CD14-positive monocyte (primary cell): ENCODE measurements at regions not wholly inside any gene's neighbourhood (a gene's known extent, or its start where the extent isn't known, plus 50 kb on each side); places are given as distances from the start of the nearest gene placed in this dataset.

Experiments used
- DNase-seq, 3 donors: peaks; one replicate each; pipeline ENCODE4 v3.0.0-alpha.2; 2011 to 2022
- H2AFZ ChIP-seq: 2 replicates; pipeline ENCODE4 v1.6.0; 2012; ENCODE audit warnings: mild to moderate bottlenecking, low read depth, low read length, inconsistent platforms; ENCODE audit not compliant: insufficient read depth, poor library complexity, severe bottlenecking
- H3K27ac ChIP-seq, 2 donors: 1 replicate in 1 of 2; 2 replicates in 1 of 2; pipeline ENCODE4 v1.5.1; 2012 to 2013; ENCODE audit warnings: low read length in 2 of 2, control low read depth in 1 of 2, inconsistent platforms in 1 of 2, low read depth in 1 of 2, mild to moderate bottlenecking in 1 of 2
- H3K27me3 ChIP-seq, 2 donors: one replicate each; pipeline versions ENCODE4 v1.6.0 to v1.6.1; 2011 to 2013; ENCODE audit warnings: low read length in 2 of 2; ENCODE audit not compliant: control insufficient read depth in 2 of 2, insufficient read depth in 2 of 2
- H3K36me3 ChIP-seq, 2 donors: replicated peaks in 1 of 2; 1 replicate in 1 of 2; 2 replicates in 1 of 2; pipeline versions ENCODE4 v1.5.1 to v1.6.1; 2012 to 2013; ENCODE audit warnings: low read length in 2 of 2, control low read depth in 1 of 2, inconsistent platforms in 1 of 2, mild to moderate bottlenecking in 1 of 2; ENCODE audit not compliant: insufficient read depth in 2 of 2, control insufficient read depth in 1 of 2
- H3K4me1 ChIP-seq, 2 donors: 1 replicate in 1 of 2; 2 replicates in 1 of 2; pipeline versions ENCODE4 v1.5.1 to v1.6.1; 2012 to 2013; ENCODE audit warnings: low read length in 2 of 2, control low read depth in 1 of 2, inconsistent platforms in 1 of 2, mild to moderate bottlenecking in 1 of 2, moderate library complexity in 1 of 2; ENCODE audit not compliant: insufficient read depth in 2 of 2, control insufficient read depth in 1 of 2
- H3K4me2 ChIP-seq: replicated peaks from 2 replicates; pipeline ENCODE3; 2012; ENCODE audit warnings: low read length, moderate library complexity, mild to moderate bottlenecking; ENCODE audit not compliant: poor library complexity, severe bottlenecking; ENCODE audit errors: extremely low read depth
- H3K4me3 ChIP-seq, 3 experiments: fragments of 200-600 bp in 1 of 3; sonication (generic) in 1 of 3; replicated peaks in 1 of 3; 1 replicate in 2 of 3; 2 replicates in 1 of 3; pipeline ENCODE4 v1.5.1; 2011 to 2013; ENCODE audit warnings: low read length in 3 of 3, mild to moderate bottlenecking in 3 of 3, control low read depth in 2 of 3, low read depth in 2 of 3, inconsistent platforms in 1 of 3, moderate library complexity in 1 of 3
- H3K79me2 ChIP-seq: 2 replicates; pipeline ENCODE4 v1.6.0; 2012; ENCODE audit warnings: mild to moderate bottlenecking, control low read depth, inconsistent platforms, low read length, moderate library complexity; ENCODE audit not compliant: insufficient read depth
- H3K9ac ChIP-seq: 2 replicates; pipeline ENCODE4 v1.6.0; 2017; ENCODE audit warnings: low read length, mild to moderate bottlenecking; ENCODE audit not compliant: insufficient read depth, poor library complexity, severe bottlenecking
- H3K9me3 ChIP-seq, 2 donors: replicated peaks in 1 of 2; 1 replicate in 1 of 2; 2 replicates in 1 of 2; pipeline versions ENCODE4 v1.5.1 to v1.6.1; 2012 to 2013; ENCODE audit warnings: low read length in 2 of 2, control low read depth in 1 of 2; ENCODE audit not compliant: control insufficient read depth in 1 of 2, insufficient read depth in 1 of 2
- H4K20me1 ChIP-seq: 2 replicates; pipeline ENCODE4 v1.6.0; 2012; ENCODE audit warnings: mild to moderate bottlenecking, low read length, control low read depth, moderate library complexity; ENCODE audit not compliant: insufficient read depth
- H3K27ac Mint-ChIP-seq, 7 donors: one replicate each; pipeline ENCODE4 v1.8.0; 2020; ENCODE audit warnings: mild to moderate bottlenecking in 7 of 7, mixed read lengths in 7 of 7, moderate library complexity in 6 of 7, inconsistent platforms in 2 of 7
- H3K27me3 Mint-ChIP-seq, 3 donors: one replicate each; pipeline ENCODE4 v1.8.0; 2021 to 2022; ENCODE audit warnings: low read depth in 3 of 3, mild to moderate bottlenecking in 3 of 3, mixed read lengths in 3 of 3, moderate library complexity in 3 of 3, inconsistent platforms in 1 of 3
- H3K36me3 Mint-ChIP-seq, 2 donors: one replicate each; pipeline ENCODE4 v1.8.0; 2020; ENCODE audit warnings: mixed read lengths in 2 of 2, inconsistent platforms in 1 of 2, mild to moderate bottlenecking in 1 of 2
- H3K4me1 Mint-ChIP-seq: one replicate; pipeline ENCODE4 v1.8.0; 2020; ENCODE audit warnings: mild to moderate bottlenecking, mixed read lengths
- H3K4me3 Mint-ChIP-seq, 2 donors: one replicate each; pipeline ENCODE4 v1.8.0; 2020; ENCODE audit warnings: mild to moderate bottlenecking in 2 of 2, mixed read lengths in 2 of 2, moderate library complexity in 1 of 2
- H3K9me3 Mint-ChIP-seq, 7 donors: one replicate each; pipeline ENCODE4 v1.8.0; 2020 to 2022; ENCODE audit warnings: mixed read lengths in 7 of 7, mild to moderate bottlenecking in 6 of 7, moderate library complexity in 6 of 7, inconsistent platforms in 2 of 7
- WGBS: methylation state at CpG from one replicate; pipeline ENCODE4 v1.1.5; 2013; ENCODE audit warnings: missing lambda C conversion rate; ENCODE audit not compliant: insufficient coverage; 5-methylcytosine and 5-hydroxymethylcytosine counted together
- intact Hi-C, 2 donors: fragments of 100-400 bp; cut with micrococcal nuclease; formaldehyde crosslinking; loops; one replicate each; pipeline versions ENCODE4 v1.15.0 to v1.15.1; 2023
- TF ChIP-seq, protein P1 (sequence below): fragments of 200-600 bp; IDR thresholded peaks from one replicate; pipeline ENCODE4 v1.8.0; 2022; ENCODE audit warnings: antibody characterized with exemption, mild to moderate bottlenecking

DNA sequence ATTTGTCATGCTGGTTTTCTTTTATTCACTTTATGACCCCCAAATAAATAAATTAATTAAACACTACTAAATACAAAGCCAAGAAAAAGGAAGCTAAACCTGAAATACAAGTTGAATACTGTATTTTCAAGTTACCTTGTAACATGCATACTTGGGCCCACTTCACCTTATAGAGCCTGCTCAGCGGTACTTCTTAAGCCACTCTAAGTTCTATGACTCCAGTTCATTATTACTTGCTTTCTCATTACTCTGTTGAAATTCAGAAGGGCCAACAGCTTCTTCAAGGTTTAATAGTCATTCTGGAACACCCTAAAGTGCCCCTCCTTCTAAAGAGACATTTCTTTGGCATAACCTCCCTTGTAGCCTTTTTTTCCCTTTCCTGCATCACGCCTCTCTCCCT is 844.5 kb downstream of the RPA4 start:
- Histone ChIP-seq H3K4me1 (no peaks in the 10 kb centered on the region), H2AFZ (no peak overlapping the region), H3K27me3 (no peaks in the 10 kb centered on the region), H4K20me1 (no peaks in the 10 kb centered on the region), H3K4me2 (no peak overlapping the region), H3K9me3 (no peaks in the 10 kb centered on the region), H3K4me3 (no peak overlapping the region), H3K36me3 (no peaks in the 10 kb centered on the region), H3K9ac (no peak overlapping the region), H3K27ac (no peak overlapping the region), H3K79me2 (no peaks in the 10 kb centered on the region)
- H3K4me1 Mint-ChIP-seq = no peaks in the 10 kb centered on the region
- peaks cover 0 to 5% (median 0%) of the 10 kb centered on the region in 7 donors for H3K9me3 Mint-ChIP-seq
- H3K27me3 Mint-ChIP-seq = peaks cover 0 to 4% (median 0%) of the 10 kb centered on the region in 3 donors
- no peak overlapping the region for H3K4me3 Mint-ChIP-seq
- WGBS = 100% methylated on average over 1 of the region's 2 CpGs
- DNase-seq = no peak
- H3K36me3 Mint-ChIP-seq = no peaks in the 10 kb centered on the region
- intact Hi-C loops = no loop called here
- no peak overlapping the region for H3K27ac Mint-ChIP-seq
- TF ChIP-seq, protein P1, sequence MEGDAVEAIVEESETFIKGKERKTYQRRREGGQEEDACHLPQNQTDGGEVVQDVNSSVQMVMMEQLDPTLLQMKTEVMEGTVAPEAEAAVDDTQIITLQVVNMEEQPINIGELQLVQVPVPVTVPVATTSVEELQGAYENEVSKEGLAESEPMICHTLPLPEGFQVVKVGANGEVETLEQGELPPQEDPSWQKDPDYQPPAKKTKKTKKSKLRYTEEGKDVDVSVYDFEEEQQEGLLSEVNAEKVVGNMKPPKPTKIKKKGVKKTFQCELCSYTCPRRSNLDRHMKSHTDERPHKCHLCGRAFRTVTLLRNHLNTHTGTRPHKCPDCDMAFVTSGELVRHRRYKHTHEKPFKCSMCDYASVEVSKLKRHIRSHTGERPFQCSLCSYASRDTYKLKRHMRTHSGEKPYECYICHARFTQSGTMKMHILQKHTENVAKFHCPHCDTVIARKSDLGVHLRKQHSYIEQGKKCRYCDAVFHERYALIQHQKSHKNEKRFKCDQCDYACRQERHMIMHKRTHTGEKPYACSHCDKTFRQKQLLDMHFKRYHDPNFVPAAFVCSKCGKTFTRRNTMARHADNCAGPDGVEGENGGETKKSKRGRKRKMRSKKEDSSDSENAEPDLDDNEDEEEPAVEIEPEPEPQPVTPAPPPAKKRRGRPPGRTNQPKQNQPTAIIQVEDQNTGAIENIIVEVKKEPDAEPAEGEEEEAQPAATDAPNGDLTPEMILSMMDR = no peak

DNA sequence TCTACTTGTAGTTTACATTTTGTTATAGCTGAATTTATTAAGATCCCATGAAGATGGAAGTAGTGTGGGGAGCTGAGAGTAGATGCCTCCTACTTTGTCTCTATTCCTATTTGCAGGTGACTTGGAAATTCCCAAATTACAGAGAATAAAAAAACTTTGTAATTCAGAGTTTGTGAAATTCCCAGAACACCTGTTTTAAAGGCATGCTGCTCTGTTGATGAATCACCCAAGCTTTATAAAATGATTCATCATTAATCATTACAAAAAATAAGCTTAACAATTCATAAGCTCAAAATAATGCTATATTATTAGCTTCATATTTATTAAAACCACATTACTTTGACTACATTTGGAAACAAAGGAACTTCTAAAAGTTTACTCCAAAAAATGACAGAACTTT is 856.3 kb downstream of the RPA4 start:
- Histone ChIP-seq H3K4me3 (no peak overlapping the region), H2AFZ (no peak overlapping the region), H3K27ac (no peak overlapping the region), H3K27me3 (no peaks in the 10 kb centered on the region), H3K9me3 (no peaks in the 10 kb centered on the region), H4K20me1 (no peaks in the 10 kb centered on the region), H3K36me3 (no peaks in the 10 kb centered on the region), H3K4me1 (no peaks in the 10 kb centered on the region), H3K4me2 (no peak overlapping the region), H3K79me2 (no peaks in the 10 kb centered on the region), H3K9ac (no peak overlapping the region)
- intact Hi-C loops = no loop called here
- Mint-ChIP-seq H3K36me3 (no peaks in the 10 kb centered on the region), H3K27me3 (peaks cover 0 to 2% (median 0%) of the 10 kb centered on the region in 3 donors), H3K27ac (no peak overlapping the region), H3K4me1 (no peaks in the 10 kb centered on the region), H3K9me3 (peaks cover 0 to 8% (median 2%) of the 10 kb centered on the region in 7 donors), H3K4me3 (no peak overlapping the region)
- DNase-seq = no peak
- TF ChIP-seq, protein P1 = no peak
